T-cell (primary cell): ENCODE measurements at regions not wholly inside any gene's neighbourhood (a gene's known extent, or its start where the extent isn't known, plus 50 kb on each side); places are given as distances from the start of the nearest gene placed in this dataset.

Experiments used
- ATAC-seq, 4 experiments: fragments of 200-7000 bp in 3 of 4; fragments of 150-1000 bp in 1 of 4; cut with Tn5 transposase; replicated peaks in 1 of 4; 1 replicate in 3 of 4; 2 replicates in 1 of 4; pipeline ENCODE4 v1.10.0; 2021; ENCODE audit warnings: moderate library complexity in 3 of 4, mild to moderate bottlenecking in 2 of 4, moderate number of reproducible peaks in 1 of 4
- CTCF ChIA-PET, 2 donors: fragments of 300-600 bp; sonication (Branson Sonifier 250); formaldehyde crosslinking; loops; one replicate each; lab custom pipeline; 2022; ENCODE audit warnings: antibody characterized with exemption in 2 of 2; lab: Charles Lee
- POLR2A ChIA-PET, 2 donors: fragments of 300-600 bp; sonication (Branson Sonifier 250); formaldehyde crosslinking; loops; one replicate each; lab custom pipeline; 2022; ENCODE audit warnings: antibody characterized with exemption in 2 of 2; lab: Charles Lee
- DNase-seq, 35 experiments: peaks; one replicate each; pipeline versions ENCODE4 v3.0.0 to v3.0.0-alpha.2; 2013 to 2023
- H3K27ac ChIP-seq: one replicate; pipeline ENCODE4 v1.5.1; 2013; ENCODE audit warnings: low read length
- H3K27me3 ChIP-seq, 2 experiments: replicated peaks in 1 of 2; 1 replicate in 1 of 2; 2 replicates in 1 of 2; pipeline versions ENCODE4 v1.6.1 to v1.7.0; 2013; ENCODE audit warnings: low read length in 1 of 2, mixed read lengths in 1 of 2; ENCODE audit not compliant: control insufficient read depth in 2 of 2, insufficient read depth in 2 of 2; ENCODE audit errors: extremely low read depth in 1 of 2
- H3K36me3 ChIP-seq, 2 donors: 1 replicate in 1 of 2; 2 replicates in 1 of 2; pipeline versions ENCODE4 v1.6.1 to v1.7.0; 2013; ENCODE audit warnings: low read length in 1 of 2; ENCODE audit not compliant: control insufficient read depth in 2 of 2, insufficient read depth in 1 of 2; ENCODE audit errors: extremely low read depth in 1 of 2
- H3K4me1 ChIP-seq, 2 experiments: 1 replicate in 1 of 2; 2 replicates in 1 of 2; pipeline versions ENCODE4 v1.6.1 to v1.7.0; 2013; ENCODE audit warnings: low read length in 2 of 2, mixed read lengths in 1 of 2; ENCODE audit not compliant: insufficient read depth in 2 of 2, control insufficient read depth in 1 of 2; ENCODE audit errors: extremely low read depth in 1 of 2
- H3K4me3 ChIP-seq, 2 donors: 1 replicate in 1 of 2; 2 replicates in 1 of 2; pipeline versions ENCODE4 v1.5.1 to v1.7.0; 2013; ENCODE audit warnings: mild to moderate bottlenecking in 2 of 2, low read length in 1 of 2, moderate library complexity in 1 of 2; ENCODE audit not compliant: control insufficient read depth in 1 of 2; ENCODE audit errors: extremely low read depth in 1 of 2
- H3K9me3 ChIP-seq: 2 replicates; pipeline ENCODE4 v1.7.0; 2013
- H3K27ac Mint-ChIP-seq, 2 donors: one replicate each; pipeline ENCODE4 v1.8.0; 2020 to 2021; ENCODE audit warnings: mild to moderate bottlenecking in 2 of 2, mixed read lengths in 2 of 2
- H3K27me3 Mint-ChIP-seq, 2 donors: one replicate each; pipeline ENCODE4 v1.8.0; 2021 to 2022; ENCODE audit warnings: mixed read lengths in 2 of 2
- H3K36me3 Mint-ChIP-seq: one replicate; pipeline ENCODE4 v1.8.0; 2021; ENCODE audit warnings: mixed read lengths
- H3K4me1 Mint-ChIP-seq, 3 donors: one replicate each; pipeline ENCODE4 v1.8.0; 2020 to 2022; ENCODE audit warnings: mixed read lengths in 3 of 3, mild to moderate bottlenecking in 1 of 3
- H3K4me3 Mint-ChIP-seq, 3 donors: one replicate each; pipeline ENCODE4 v1.8.0; 2020 to 2022; ENCODE audit warnings: mild to moderate bottlenecking in 3 of 3, mixed read lengths in 3 of 3, moderate library complexity in 3 of 3
- H3K9me3 Mint-ChIP-seq, 3 donors: one replicate each; pipeline ENCODE4 v1.8.0; 2020 to 2022; ENCODE audit warnings: mixed read lengths in 3 of 3
- WGBS: methylation state at CpG from one replicate; pipeline ENCODE4 v1.1.5; 2013; ENCODE audit warnings: missing lambda C conversion rate; ENCODE audit not compliant: insufficient coverage; 5-methylcytosine and 5-hydroxymethylcytosine counted together

GRCh38 chr3:101978348-101978747 lies 129.0 kb downstream of the NFKBIZ start:
- no peaks in the 10 kb centered on the region for H3K9me3 Mint-ChIP-seq
- no peak overlapping the region for H3K4me3 Mint-ChIP-seq
- no peak for ATAC-seq
- peaks cover 4% of the 10 kb centered on the region for H3K36me3 Mint-ChIP-seq
- Histone ChIP-seq H3K36me3 (no peaks in the 10 kb centered on the region), H3K4me3 (no peak overlapping the region), H3K4me1 (no peaks in the 10 kb centered on the region), H3K27ac (no peak overlapping the region), H3K9me3 (no peaks in the 10 kb centered on the region), H3K27me3 (no peaks in the 10 kb centered on the region)
- H3K4me1 Mint-ChIP-seq: peaks cover 3 to 13% (median 5%) of the 10 kb centered on the region in 3 donors
- DNase-seq: no peak
- no peak overlapping the region for H3K27ac Mint-ChIP-seq
- H3K27me3 Mint-ChIP-seq: peaks cover 0 to 1% of the 10 kb centered on the region in 2 donors
- WGBS: no CpG with 5 or more reads among the region's 2 CpGs
- CTCF ChIA-PET: no interaction called here
- POLR2A ChIA-PET: interaction anchor here in 1 of 2 donors (0.5 kb wide), 1 partner anchor 262 kb away, joined by 3 read pairs; no protein-coding TSS in a partner anchor

DNA sequence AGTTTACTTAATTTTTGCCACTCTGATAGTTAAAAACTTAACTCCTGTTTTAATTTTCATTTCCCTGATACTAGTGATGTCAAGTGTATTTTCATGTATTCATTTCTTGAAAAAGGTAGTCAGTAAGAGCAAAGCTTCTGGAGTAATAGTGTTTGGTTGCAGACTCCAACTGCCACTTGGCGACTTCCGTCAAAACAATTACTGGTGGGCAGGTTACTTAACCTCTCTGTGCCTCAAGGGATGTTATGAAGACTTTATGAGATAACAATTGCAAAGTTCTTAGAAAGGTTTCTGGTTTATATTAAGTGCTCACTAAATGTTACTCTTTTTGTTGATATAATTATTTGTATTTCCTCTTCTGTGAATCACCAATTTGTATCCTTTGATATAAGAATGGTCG lies 129.7 kb downstream of the NFKBIZ start:
- ChIA-PET POLR2A (interaction anchor here in 1 of 2 donors (0.5 kb wide), 1 partner anchor 262 kb away, joined by 3 read pairs; no protein-coding TSS in a partner anchor), CTCF (no interaction called here)
- H3K4me3 ChIP-seq: no peak overlapping the region
- ATAC-seq (no peak), DNase-seq (no peak)
- no peak overlapping the region for H3K27ac Mint-ChIP-seq
- no peak overlapping the region for H3K4me3 Mint-ChIP-seq
- no peak overlapping the region for H3K27ac ChIP-seq
- H3K27me3 ChIP-seq: no peaks in the 10 kb centered on the region
- H3K36me3 Mint-ChIP-seq: peaks cover 4% of the 10 kb centered on the region
- H3K9me3 ChIP-seq: no peaks in the 10 kb centered on the region
- no peaks in the 10 kb centered on the region for H3K9me3 Mint-ChIP-seq
- H3K4me1 Mint-ChIP-seq: peaks cover 3 to 13% (median 5%) of the 10 kb centered on the region in 3 donors
- peaks cover 0 to 1% of the 10 kb centered on the region in 2 donors for H3K27me3 Mint-ChIP-seq
- H3K36me3 ChIP-seq: no peaks in the 10 kb centered on the region
- no CpG with 5 or more reads among the region's 3 CpGs for WGBS
- no peaks in the 10 kb centered on the region for H3K4me1 ChIP-seq

- no peaks in the 10 kb centered on the region for H3K36me3 ChIP-seq
- H3K9me3 Mint-ChIP-seq: no peaks in the 10 kb centered on the region
- no peak overlapping the region for H3K4me3 ChIP-seq
- 89% methylated on average over 3 of the region's 4 CpGs for WGBS
- DNase-seq (no peak), ATAC-seq (no peak)
- no peak overlapping the region for H3K27ac ChIP-seq
- peaks cover 0 to 1% of the 10 kb centered on the region in 2 donors for H3K27me3 Mint-ChIP-seq
- peaks cover 0 to 9% of the 10 kb centered on the region in 2 experiments for H3K4me1 ChIP-seq
- H3K4me1 Mint-ChIP-seq: peaks cover under 1 to 15% (median 11%) of the 10 kb centered on the region in 3 donors
- no peak overlapping the region for H3K4me3 Mint-ChIP-seq
- H3K27me3 ChIP-seq: no peaks in the 10 kb centered on the region
- no peak overlapping the region for H3K27ac Mint-ChIP-seq
- H3K9me3 ChIP-seq: no peaks in the 10 kb centered on the region
- ChIA-PET POLR2A (no interaction called here), CTCF (no interaction called here)
- no peaks in the 10 kb centered on the region for H3K36me3 Mint-ChIP-seq
Observed at GRCh38 chr3:101984356-101984755, 135.0 kb downstream of the NFKBIZ start.

DNA sequence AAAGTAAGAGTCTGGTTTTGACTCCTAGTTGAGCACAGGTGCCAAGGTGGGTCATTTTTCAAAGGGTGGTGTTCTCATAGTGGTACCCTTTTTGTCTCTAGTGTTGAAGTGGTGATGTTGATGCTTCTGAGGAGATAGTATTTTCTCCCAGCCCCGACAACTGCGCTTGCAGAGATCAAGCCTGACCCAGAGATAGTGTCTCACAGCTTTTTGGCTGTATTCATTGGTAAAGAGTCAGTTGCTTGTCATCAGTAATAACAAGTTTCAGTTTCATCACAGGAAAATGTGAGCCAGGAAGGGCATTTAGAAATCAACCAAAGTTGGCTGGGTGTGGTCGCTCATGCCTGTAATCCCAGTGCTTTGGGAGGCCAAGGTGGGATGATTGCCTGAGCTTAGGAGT lies 139.3 kb downstream of the NFKBIZ start:
- Histone ChIP-seq H3K27me3 (no peaks in the 10 kb centered on the region), H3K36me3 (no peaks in the 10 kb centered on the region), H3K4me3 (no peak overlapping the region), H3K27ac (no peak overlapping the region), H3K9me3 (no peaks in the 10 kb centered on the region), H3K4me1 (peaks cover 0 to 9% of the 10 kb centered on the region in 2 experiments)
- Mint-ChIP-seq H3K9me3 (no peaks in the 10 kb centered on the region), H3K27ac (no peak overlapping the region), H3K27me3 (no peaks in the 10 kb centered on the region), H3K4me1 (peaks cover 7 to 20% (median 16%) of the 10 kb centered on the region in 3 donors), H3K4me3 (no peak overlapping the region), H3K36me3 (no peaks in the 10 kb centered on the region)
- DNase-seq: no peak
- ChIA-PET CTCF (no interaction called here), POLR2A (no interaction called here)
- no peak for ATAC-seq
- WGBS: 50% methylated on average over 2 of the region's 3 CpGs

DNA sequence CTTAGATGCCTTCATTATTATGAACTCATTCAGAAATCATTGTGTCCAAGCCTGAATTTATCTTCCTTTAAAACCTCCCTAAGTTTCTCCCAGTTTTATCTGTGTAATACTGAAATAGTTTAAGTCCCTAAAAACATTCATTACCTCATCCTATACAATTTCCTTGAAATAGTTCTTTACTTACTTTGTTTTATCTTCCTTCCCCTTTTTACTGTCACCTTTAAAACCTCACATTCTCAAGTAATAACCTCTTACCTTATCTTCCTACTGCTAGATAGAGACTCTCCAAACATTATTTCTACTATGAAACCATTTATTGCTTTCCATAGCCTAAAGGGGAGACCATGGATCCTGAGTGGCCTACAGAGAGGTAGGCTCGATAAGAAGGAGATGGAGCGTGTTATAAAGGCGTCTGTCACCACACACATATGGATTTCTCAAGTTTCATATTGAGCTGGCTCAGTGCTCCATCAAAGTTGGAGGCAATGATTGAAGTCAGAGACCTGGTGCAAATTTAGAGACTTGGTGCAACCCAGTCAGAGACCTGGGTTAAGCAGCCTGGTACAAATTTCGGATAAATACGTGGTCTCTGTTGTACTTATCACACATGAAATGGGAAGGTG lies 140.4 kb downstream of the NFKBIZ start:
- H3K4me1 Mint-ChIP-seq: peaks cover 7 to 20% (median 16%) of the 10 kb centered on the region in 3 donors
- H3K9me3 Mint-ChIP-seq: no peaks in the 10 kb centered on the region
- POLR2A ChIA-PET: no interaction called here
- H3K27ac Mint-ChIP-seq: no peak overlapping the region
- H3K27me3 ChIP-seq: no peaks in the 10 kb centered on the region
- H3K9me3 ChIP-seq: no peaks in the 10 kb centered on the region
- no peaks in the 10 kb centered on the region for H3K27me3 Mint-ChIP-seq
- DNase-seq: no peak
- no peak overlapping the region for H3K4me3 ChIP-seq
- CTCF ChIA-PET: interaction anchor here in 1 of 2 donors (0.6 kb wide), 1 partner anchor 1180 kb away, joined by 4 read pairs; no protein-coding TSS in a partner anchor
- H3K4me3 Mint-ChIP-seq: no peak overlapping the region
- no peaks in the 10 kb centered on the region for H3K36me3 Mint-ChIP-seq
- peaks cover 0 to 9% of the 10 kb centered on the region in 2 experiments for H3K4me1 ChIP-seq
- 85% methylated on average over 5 of the region's 5 CpGs for WGBS
- ATAC-seq: no peak
- no peak overlapping the region for H3K27ac ChIP-seq
- no peaks in the 10 kb centered on the region for H3K36me3 ChIP-seq

DNA sequence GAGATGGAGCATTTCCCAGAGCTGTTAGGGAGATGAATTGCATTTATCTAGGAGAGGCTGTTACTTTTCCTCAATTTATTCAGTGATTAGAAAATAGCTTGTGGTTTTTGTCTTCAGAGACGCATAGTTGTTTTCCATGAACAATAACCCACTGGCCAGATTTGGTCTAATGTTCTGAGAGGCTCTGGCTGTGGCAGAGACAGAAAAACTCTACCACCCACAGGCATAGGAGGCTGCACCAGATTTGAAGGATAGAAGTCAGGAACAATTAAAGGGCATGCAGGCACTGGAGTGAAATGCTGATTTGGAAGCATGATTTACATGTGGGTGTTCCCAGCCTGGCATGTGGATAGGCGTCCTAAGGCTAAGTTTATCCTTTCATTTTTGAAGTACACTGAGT lies 143.5 kb downstream of the NFKBIZ start:
- Histone ChIP-seq H3K36me3 (no peaks in the 10 kb centered on the region), H3K27me3 (no peaks in the 10 kb centered on the region), H3K4me1 (peaks cover 0 to 6% of the 10 kb centered on the region in 2 experiments), H3K27ac (no peak overlapping the region), H3K4me3 (no peak overlapping the region), H3K9me3 (no peaks in the 10 kb centered on the region)
- Mint-ChIP-seq H3K4me3 (no peak overlapping the region), H3K9me3 (no peaks in the 10 kb centered on the region), H3K36me3 (no peaks in the 10 kb centered on the region), H3K4me1 (peaks cover 13 to 26% (median 25%) of the 10 kb centered on the region in 3 donors), H3K27me3 (peaks cover 0 to 2% of the 10 kb centered on the region in 2 donors), H3K27ac (no peak overlapping the region)
- ChIA-PET POLR2A (no interaction called here), CTCF (interaction anchor here (0.6 to 0.7 kb wide), 4 partner anchors 127 to 226 kb away, joined by 4 to 8 read pairs (median 7); no protein-coding TSS in a partner anchor)
- DNase-seq: no peak
- ATAC-seq: no peak
- WGBS: 100% methylated on average over 1 of the region's 2 CpGs
